Renal cortical epithelial cell (primary cell): ENCODE measurements at regions not wholly inside any gene's neighbourhood (a gene's known extent, or its start where the extent isn't known, plus 50 kb on each side); places are given as distances from the start of the nearest gene placed in this dataset.

Experiments
- DNase-seq: peaks from one replicate; pipeline ENCODE4 v3.0.0-alpha.2; 2011; ENCODE audit warnings: low read depth

DNA sequence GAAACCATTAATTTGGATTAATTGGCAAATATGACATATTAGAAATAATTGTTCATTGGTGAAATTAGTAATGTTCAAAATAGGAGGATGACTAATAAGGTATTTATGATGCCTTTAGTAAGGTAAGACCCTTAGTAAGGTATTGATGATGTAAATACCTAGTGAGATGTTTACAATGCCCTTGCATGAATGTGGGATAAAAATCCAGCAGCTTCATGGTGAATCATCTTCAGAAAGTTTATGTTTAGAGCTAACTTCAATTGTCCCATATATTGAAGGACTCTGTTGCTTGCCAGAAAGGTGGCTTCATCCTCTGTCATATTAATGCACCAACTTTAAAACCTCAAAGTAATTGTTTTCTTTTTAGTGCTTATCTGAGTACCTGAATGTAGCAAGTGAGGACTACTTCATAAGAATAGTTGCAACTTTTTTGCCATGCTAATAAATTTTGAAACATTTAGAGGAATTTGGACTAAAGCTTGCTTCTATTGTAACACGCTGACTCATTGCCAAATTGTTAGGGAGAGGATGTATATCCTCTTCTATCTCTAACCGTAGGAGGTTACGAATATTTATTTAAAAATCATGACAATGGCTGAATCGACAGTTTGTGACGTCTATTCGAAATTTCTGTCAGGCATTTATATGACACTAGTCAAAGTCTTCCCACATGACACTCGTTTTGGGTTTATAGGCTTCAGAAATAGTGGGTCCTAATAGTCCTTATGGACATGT, 174.1 kb upstream of the HS3ST1 start:
- no peak for DNase-seq

DNA sequence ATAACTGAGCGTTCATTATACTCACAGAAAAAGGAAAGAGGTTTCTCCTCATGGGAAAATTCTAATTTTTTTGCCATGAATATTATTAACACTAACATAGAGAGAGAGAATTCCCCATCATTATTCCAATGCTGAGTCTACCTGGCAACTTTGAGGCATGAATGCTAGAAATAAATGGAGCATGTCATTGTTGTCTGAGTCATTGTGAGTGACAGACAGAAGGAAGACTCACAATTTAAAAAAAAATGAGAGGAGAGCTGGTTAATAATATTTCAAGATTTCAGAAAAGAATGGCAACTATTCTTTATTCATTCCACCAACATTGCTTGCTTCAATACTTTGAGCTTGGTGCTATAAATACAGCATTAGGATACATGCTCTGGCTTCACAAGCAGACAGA, 170.4 kb upstream of the HS3ST1 start:
- peak; percentile 80 for DNase-seq

DNA sequence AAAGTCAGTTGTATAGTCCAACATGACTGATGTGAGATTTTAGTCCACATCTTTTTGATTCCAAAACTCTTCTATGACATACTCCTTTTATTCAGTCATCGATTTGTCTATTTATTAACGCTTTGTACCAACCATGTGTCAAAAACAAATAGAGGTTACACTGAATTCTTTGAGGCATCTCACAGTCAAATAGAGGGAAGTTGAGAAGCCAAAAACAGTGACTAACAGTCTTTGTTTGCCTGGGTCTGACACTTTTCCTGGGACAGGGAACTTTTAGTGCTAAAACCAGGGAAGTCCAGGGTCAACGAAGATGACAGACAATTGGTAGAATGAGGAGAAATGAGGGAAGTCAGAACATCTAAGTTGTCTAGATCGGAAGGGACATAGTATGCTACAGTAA, 169.9 kb upstream of the HS3ST1 start:
- DNase-seq = peak; percentile 35

- peak; percentile 71 for DNase-seq
Observed at GRCh38 chr4:11597506-11597905, 168.8 kb upstream of the HS3ST1 start.

DNA sequence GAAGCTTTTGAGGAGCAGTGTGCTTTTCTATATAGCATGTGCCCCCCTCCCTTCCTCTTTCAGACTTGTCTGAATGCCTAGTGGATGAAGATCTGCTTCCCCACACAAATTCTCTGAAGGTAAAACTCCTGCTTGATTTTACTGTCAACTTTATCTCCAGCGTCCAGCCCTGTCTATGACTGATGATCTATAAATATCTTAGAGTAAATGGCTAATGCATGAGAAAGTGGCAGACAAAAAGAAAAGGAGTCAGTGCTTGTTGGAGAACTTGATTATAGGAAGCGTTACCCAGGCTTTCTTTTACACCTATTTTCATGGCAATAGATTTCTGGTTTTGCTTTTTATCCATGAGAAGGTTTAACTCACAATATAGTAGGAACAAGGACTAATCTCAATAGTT, 168.3 kb upstream of the HS3ST1 start:
- no peak for DNase-seq

DNA sequence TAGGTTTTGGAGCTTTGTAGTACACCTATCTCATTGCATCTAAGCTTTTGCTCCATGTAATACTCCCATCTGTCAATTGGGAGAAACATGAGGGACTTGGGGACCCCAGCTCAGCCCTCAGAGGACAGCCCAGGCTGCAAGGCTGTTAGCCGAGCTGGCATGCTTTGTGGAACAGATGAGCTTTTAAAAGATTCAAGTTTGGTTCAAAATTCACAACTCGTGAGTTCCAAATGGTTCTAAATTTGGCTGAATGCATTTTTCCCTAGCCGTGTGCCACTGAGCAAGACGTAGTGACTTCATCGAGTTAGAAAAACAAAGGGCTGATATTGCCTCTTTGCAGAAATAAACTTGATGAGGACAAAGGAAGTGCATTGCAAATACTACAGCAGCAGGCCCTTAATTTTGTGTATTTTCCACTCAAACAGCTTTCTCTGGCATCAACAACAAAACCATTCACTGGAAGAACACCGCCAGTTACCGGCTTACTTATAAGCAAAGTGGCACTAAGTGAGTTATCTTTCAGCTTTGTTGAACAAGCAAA, 165.0 kb upstream of the HS3ST1 start:
- no peak for DNase-seq

DNA sequence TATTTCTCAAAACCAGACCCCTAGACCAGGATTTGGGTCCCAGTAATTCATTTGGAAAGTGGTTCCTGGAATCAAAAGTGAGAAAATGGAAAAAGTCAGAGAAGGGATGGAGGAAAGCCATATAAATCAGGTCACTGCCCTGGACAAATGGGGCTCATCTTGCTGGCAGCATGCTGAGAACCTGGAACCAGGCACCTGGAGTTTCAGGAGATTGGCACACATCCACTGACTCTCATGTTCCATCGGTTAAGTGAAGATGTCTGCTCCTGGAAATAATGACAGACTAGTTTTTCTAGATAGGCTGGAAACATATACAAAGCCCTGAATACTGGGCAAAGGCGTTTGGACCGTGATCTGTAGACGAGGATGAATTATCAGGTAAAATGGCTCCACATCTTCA, 163.6 kb upstream of the HS3ST1 start:
- DNase-seq = no peak

DNA sequence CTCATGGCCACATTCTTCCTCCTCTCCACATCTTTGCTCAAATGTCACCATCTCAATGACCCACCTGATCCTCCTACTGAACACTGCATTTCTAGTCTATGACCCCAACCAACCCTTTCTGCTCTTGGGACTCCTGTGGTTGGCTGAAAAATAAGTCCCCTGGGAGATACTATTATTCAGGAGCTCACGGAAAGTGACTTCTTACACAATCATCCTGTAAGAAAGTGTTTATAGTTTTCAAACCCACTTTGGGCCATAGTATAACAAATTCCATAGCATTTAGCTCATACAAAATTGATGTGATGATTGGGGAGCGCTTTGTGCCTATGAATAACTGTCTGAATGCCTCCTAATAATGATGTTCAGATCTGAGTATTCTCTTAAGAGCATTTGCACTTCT, 161.4 kb upstream of the HS3ST1 start:
- no peak for DNase-seq

DNA sequence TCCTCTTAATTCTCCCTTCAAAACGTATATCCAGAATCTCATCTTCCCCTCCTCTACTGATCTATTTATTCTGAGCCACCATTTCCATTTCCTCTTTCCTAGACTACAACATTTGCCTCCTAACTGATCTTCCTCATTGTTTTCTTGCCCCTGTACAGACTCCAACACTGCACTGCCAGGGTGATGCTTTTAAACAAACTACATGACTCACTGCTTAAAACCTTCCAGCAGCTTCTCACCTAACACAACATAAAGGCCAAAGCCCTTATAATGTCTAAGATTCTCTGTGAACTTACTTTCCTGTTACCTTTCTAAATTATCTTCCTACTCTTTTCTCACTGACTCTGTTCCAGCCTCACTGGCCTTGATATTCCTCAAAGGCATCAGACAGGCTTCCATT, 161.0 kb upstream of the HS3ST1 start:
- DNase-seq = peak; percentile 90

DNA sequence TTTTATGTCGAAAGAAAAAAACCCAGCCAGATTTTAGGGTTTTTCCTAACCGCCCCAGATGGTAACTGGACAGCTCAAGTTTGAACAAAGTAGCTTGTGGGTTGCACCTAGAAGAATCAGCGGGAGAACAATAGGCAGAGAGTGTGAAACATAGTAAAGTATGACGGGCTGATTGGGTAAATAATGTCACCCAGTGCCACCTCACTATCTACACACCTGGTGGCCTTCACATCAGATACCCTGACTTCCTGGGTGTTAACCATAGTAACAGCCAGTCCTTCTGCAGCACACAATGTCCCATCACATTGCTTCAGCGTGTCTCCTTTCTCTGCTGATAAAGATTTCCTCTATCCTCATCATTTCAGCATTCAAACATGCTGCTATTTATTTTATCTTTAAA, 159.1 kb upstream of the HS3ST1 start:
- DNase-seq = no peak

GRCh38 chr4:11585506-11585905, 156.8 kb upstream of the HS3ST1 start:
- DNase-seq = peak; percentile 82

DNA sequence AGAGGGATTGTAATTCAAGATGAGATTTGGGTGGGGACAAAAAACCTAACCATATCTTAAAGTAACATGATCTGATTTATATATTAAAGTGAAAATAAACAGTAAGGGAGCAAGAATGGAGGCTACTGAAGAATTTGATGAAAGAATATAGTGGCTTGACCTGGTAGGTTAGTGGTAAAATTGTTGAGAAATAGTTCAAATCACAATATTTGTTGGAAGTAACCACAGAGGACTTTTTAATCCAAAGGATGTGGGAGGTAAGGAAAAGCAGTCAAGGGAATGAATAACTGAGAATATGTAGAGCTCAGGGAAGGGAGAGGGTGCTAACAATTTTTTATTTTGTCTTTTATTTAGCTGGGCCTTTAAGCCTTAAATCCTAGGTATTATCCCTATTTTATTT, 139.8 kb upstream of the HS3ST1 start:
- DNase-seq = peak; percentile 53

GRCh38 chr4:11566444-11567022, 137.8 kb upstream of the HS3ST1 start:
- DNase-seq = no peak

DNA sequence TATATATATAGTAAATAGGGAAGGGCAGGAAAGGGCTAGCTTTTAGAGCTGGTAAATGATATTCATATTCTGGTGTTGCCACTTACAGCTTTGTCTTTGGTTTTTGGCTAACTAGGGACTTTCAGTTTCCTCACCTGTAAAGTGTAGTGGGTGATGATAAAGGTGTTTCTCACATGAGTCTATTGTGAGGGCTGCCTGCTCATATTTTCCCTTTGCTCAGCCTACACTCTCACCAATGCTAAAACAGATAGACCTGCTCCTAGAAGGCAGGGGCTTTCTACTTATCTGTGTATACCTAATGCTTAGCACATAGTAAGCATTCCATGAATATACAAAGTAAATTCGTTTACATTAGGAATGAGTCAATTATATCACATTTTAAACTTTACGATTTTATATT, 137.2 kb upstream of the HS3ST1 start:
- no peak for DNase-seq

GRCh38 chr4:11565213-11565612, 136.5 kb upstream of the HS3ST1 start:
- no peak for DNase-seq

GRCh38 chr4:11564021-11564420, 135.3 kb upstream of the HS3ST1 start:
- DNase-seq = no peak

DNA sequence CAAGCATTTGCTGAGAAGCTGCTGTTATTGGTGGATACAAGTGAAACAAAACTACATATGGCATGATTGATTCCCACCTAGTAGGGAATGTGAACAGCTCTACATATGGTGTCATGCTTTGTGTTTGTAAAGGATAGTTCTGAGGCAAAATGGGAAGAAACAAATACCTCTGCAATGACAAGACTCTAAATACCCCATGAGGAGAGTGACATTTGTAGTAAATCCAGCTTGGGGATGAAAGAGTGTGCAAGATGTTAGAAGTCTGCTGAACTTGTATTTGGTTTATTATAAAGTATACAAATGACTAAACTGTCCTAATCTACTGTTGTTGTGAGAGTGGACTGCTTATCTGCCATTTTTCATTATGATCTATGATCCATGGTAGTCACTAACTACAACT, 120.8 kb upstream of the HS3ST1 start:
- no peak for DNase-seq

DNA sequence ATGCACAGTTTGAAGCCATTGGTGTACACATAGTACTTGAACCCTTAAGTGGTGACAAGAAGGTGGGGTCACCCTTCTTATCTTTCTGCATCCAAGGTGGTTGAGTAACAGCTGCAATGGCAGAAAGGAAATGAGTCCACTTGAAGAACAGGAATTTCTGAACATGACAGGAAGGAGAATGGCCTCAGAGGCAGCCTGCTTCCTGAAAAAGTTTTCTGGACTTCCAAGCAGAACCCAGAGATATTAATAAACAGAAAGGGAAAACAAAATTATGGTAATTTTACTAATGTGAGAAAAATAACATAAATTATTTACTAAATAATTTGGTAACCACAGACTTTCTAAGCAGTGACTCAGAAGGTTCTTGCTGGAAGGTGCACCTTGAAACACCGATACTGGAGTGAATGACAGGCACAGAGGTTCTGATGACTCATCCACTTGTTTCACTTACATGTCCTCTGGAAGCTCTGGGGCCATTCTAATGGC, 119.9 kb upstream of the HS3ST1 start:
- peak; percentile 97 for DNase-seq

- peak; percentile 34 for DNase-seq
Observed at GRCh38 chr4:11546391-11547175, 117.9 kb upstream of the HS3ST1 start.

DNA sequence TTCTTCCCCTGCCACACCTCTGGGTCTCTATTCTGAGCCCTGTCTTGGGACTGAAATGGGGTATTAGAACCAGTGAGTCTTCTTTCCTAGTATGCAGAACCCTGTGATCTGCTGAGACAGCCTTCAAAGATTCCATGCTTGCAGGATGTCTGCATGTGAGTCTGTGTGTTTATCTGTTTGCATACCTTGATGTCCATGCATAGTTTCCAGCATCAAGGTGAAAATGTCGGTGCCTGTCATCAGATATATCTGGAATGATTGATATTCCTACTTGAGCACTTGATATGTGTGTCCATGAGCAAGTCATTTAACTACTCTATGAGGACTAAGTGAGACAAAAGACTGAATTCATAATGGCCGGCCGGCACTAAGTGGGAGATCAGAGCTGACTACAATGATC, 117.0 kb upstream of the HS3ST1 start:
- no peak for DNase-seq

GRCh38 chr4:11544211-11544610, 115.5 kb upstream of the HS3ST1 start:
- no peak for DNase-seq

GRCh38 chr4:11543706-11544105, 115.0 kb upstream of the HS3ST1 start:
- peak; percentile 84 for DNase-seq

DNA sequence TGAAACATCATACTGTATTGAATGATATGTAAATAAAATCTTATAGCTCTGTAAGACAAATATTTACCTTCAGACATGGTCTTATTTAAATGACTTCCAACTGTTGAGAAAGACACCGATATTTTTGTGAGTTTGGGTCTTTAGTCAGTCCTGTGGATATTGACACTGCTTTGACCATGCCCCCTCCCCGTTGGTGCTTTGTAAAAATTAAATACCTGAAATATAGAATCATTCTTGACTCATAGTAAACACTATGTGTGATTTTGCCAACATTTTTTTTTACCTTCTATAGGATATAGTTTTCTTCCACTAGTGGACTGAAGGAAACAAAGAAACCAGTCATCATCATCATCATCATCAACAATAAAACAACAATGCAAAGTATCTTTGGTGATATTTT, 114.3 kb upstream of the HS3ST1 start:
- DNase-seq = no peak
